IMR-90 (cell line): ENCODE measurements at regions not wholly inside any gene's neighbourhood (a gene's known extent, or its start where the extent isn't known, plus 50 kb on each side); places are given as distances from the start of the nearest gene placed in this dataset.

Source experiments
- ATAC-seq: fragments of 200-7000 bp; cut with Tn5 transposase; 2 replicates; pipeline ENCODE4 v1.9.1; 2020; ENCODE audit warnings: low read depth, mild to moderate bottlenecking, moderate library complexity
- BruUV-seq: library from RNA; stranded (reverse); fragments of 400-500 nt; replicated peaks from 2 replicates; lab custom pipeline; 2021; lab: Mats Ljungman, UMichigan
- CTCF ChIA-PET: fragments of 300-600 bp; formaldehyde crosslinking; extraction: SDS; loops from one replicate; lab custom pipeline; 2021; ENCODE audit warnings: antibody characterized with exemption; lab: Yijun Ruan, JAX
- POLR2A ChIA-PET: fragments of 300-600 bp; sonication (Branson Sonifier 250); formaldehyde crosslinking; loops from one replicate; lab custom pipeline; 2022; ENCODE audit warnings: antibody characterized with exemption; ENCODE audit not compliant: unreplicated experiment; lab: Charles Lee
- DNase-seq: peaks from one replicate; pipeline ENCODE4 v3.0.0; 2013
- H2AFZ ChIP-seq: replicated peaks from 2 replicates; pipeline ENCODE3; 2013; ENCODE audit warnings: low read length, mild to moderate bottlenecking; ENCODE audit not compliant: poor library complexity
- H2AK5ac ChIP-seq: 2 replicates; pipeline ENCODE4 v1.6.1; 2013; ENCODE audit warnings: low read depth, low read length, inconsistent platforms
- H2AK9ac ChIP-seq: replicated peaks from 2 replicates; pipeline ENCODE3; 2013; ENCODE audit warnings: mild to moderate bottlenecking, low read depth, low read length, moderate library complexity; ENCODE audit not compliant: poor library complexity
- H2BK120ac ChIP-seq: 2 replicates; pipeline ENCODE4 v1.6.1; 2013; ENCODE audit warnings: low read depth, low read length, inconsistent platforms
- H2BK15ac ChIP-seq: 3 replicates; pipeline ENCODE4 v1.6.1; 2013; ENCODE audit warnings: low read depth, low read length, inconsistent platforms
- H2BK20ac ChIP-seq: 2 replicates; pipeline ENCODE4 v1.6.1; 2013; ENCODE audit warnings: low read depth, mild to moderate bottlenecking, inconsistent platforms, low read length, moderate library complexity
- H2BK5ac ChIP-seq: 2 replicates; pipeline ENCODE4 v1.6.1; 2013; ENCODE audit warnings: mild to moderate bottlenecking, low read depth, low read length, inconsistent platforms; ENCODE audit not compliant: poor library complexity, severe bottlenecking
- H3K14ac ChIP-seq: replicated peaks from 2 replicates; pipeline ENCODE4 v1.6.1; 2013; ENCODE audit warnings: low read depth, low read length, inconsistent platforms
- H3K18ac ChIP-seq: 2 replicates; pipeline ENCODE4 v1.6.1; 2013; ENCODE audit warnings: low read depth, low read length, control low read depth
- H3K23ac ChIP-seq: 2 replicates; pipeline ENCODE4 v1.6.1; 2013; ENCODE audit warnings: low read depth, low read length, inconsistent platforms
- H3K27ac ChIP-seq: 2 replicates; pipeline ENCODE4 v1.5.1; 2013; ENCODE audit warnings: mild to moderate bottlenecking, control low read depth, low read length; ENCODE audit not compliant: insufficient read depth
- H3K27me3 ChIP-seq: 2 replicates; pipeline ENCODE4 v1.6.1; 2013; ENCODE audit warnings: low read length; ENCODE audit not compliant: control insufficient read depth, insufficient read depth
- H3K36me3 ChIP-seq: 2 replicates; pipeline ENCODE4 v1.6.1; 2013; ENCODE audit warnings: low read length, mixed read lengths; ENCODE audit not compliant: control insufficient read depth, insufficient read depth
- H3K4ac ChIP-seq: 2 replicates; pipeline ENCODE4 v1.6.1; 2013; ENCODE audit warnings: low read depth, low read length, inconsistent platforms
- H3K4me1 ChIP-seq: 2 replicates; pipeline ENCODE4 v1.6.1; 2013; ENCODE audit warnings: low read length, mixed read lengths; ENCODE audit not compliant: control insufficient read depth, insufficient read depth
- H3K4me2 ChIP-seq: 2 replicates; pipeline ENCODE4 v1.6.1; 2013; ENCODE audit warnings: low read depth, mild to moderate bottlenecking, control low read depth, low read length, moderate library complexity
- H3K4me3 ChIP-seq: 2 replicates; pipeline ENCODE4 v1.5.1; 2013; ENCODE audit warnings: low read depth, mild to moderate bottlenecking, control low read depth, low read length, moderate library complexity; ENCODE audit not compliant: insufficient read depth
- H3K56ac ChIP-seq: 2 replicates; pipeline ENCODE4 v1.6.1; 2013; ENCODE audit warnings: low read length, inconsistent platforms; ENCODE audit not compliant: insufficient read depth; ENCODE audit errors: extremely low read depth
- H3K79me1 ChIP-seq, 2 experiments: 2 replicates each; pipeline ENCODE4 v1.6.1; 2013; ENCODE audit warnings: low read length in 2 of 2, inconsistent platforms in 1 of 2, low read depth in 1 of 2
- H3K9ac ChIP-seq: 2 replicates; pipeline ENCODE4 v1.6.1; 2013; ENCODE audit warnings: low read depth, low read length, control low read depth
- H3K9me1 ChIP-seq: 2 replicates; pipeline ENCODE4 v1.6.1; 2013; ENCODE audit warnings: low read length, inconsistent platforms; ENCODE audit not compliant: insufficient read depth
- H3K9me3 ChIP-seq: 2 replicates; pipeline ENCODE4 v1.6.1; 2013; ENCODE audit warnings: low read length; ENCODE audit not compliant: control insufficient read depth, insufficient read depth
- H4K20me1 ChIP-seq: 2 replicates; pipeline ENCODE4 v1.6.1; 2013; ENCODE audit warnings: low read length, inconsistent platforms; ENCODE audit not compliant: insufficient read depth
- H4K5ac ChIP-seq: 2 replicates; pipeline ENCODE4 v1.6.1; 2013; ENCODE audit warnings: mild to moderate bottlenecking, low read depth, low read length, control low read depth
- H4K8ac ChIP-seq, 2 experiments: 2 replicates each; pipeline ENCODE4 v1.6.1; 2013; ENCODE audit warnings: low read depth in 2 of 2, low read length in 2 of 2, control low read depth in 1 of 2, inconsistent platforms in 1 of 2
- H4K91ac ChIP-seq: 2 replicates; pipeline ENCODE4 v1.6.1; 2013; ENCODE audit warnings: low read depth, low read length, inconsistent platforms; ENCODE audit not compliant: insufficient read depth
- FOS ChIP-seq: fragments of 150-350 bp; IDR thresholded peaks from 2 replicates; pipeline ENCODE4 v1.6.1; 2016; ENCODE audit warnings: low read depth, low read length
- MAFK ChIP-seq: IDR thresholded peaks from 2 replicates; pipeline ENCODE4 v1.6.1; 2012; ENCODE audit warnings: low read depth, low read length, improper control_type of control experiment
- MAZ ChIP-seq: IDR thresholded peaks from 2 replicates; pipeline ENCODE4 v1.6.1; 2012; ENCODE audit warnings: low read depth, mild to moderate bottlenecking, low read length, improper control_type of control experiment, moderate library complexity, borderline replicate concordance
- MXI1 ChIP-seq: IDR thresholded peaks from 2 replicates; pipeline ENCODE4 v1.6.1; 2012; ENCODE audit warnings: low read depth, mild to moderate bottlenecking, low read length, moderate library complexity, borderline replicate concordance
- NFE2L2 ChIP-seq: fragments of 150-350 bp; IDR thresholded peaks from 2 replicates; pipeline ENCODE4 v1.6.1; 2016; ENCODE audit warnings: low read depth, mild to moderate bottlenecking, low read length
- POLR2A ChIP-seq: IDR thresholded peaks from 2 replicates; pipeline ENCODE4 v1.6.1; 2012; ENCODE audit warnings: mild to moderate bottlenecking, low read depth, low read length
- RAD21 ChIP-seq: IDR thresholded peaks from 2 replicates; pipeline ENCODE4 v1.6.1; 2012; ENCODE audit warnings: low read length, improper control_type of control experiment
- RFX5 ChIP-seq: IDR thresholded peaks from 2 replicates; pipeline ENCODE4 v1.8.0; 2012; ENCODE audit warnings: low read depth, mild to moderate bottlenecking, low read length, moderate library complexity
- WGBS, 2 experiments: methylation state at CpG; one replicate each; pipeline versions ENCODE4 v1.1.5 to v1.1.7; 2013; ENCODE audit warnings: missing lambda C conversion rate in 2 of 2; ENCODE audit not compliant: insufficient read length in 1 of 2; ENCODE audit errors: extremely low coverage in 2 of 2; 5-methylcytosine and 5-hydroxymethylcytosine counted together
- dilution Hi-C: fragments of 300-500 bp; cut with HindIII; formaldehyde crosslinking; loops from one replicate; pipeline ENCODE4 v1.14.3; 2018; ENCODE audit warnings: low sequenced_read_pairs; ENCODE audit not compliant: unreplicated experiment
- in situ Hi-C: fragments of 300-500 bp; cut with MboI; formaldehyde crosslinking; loops from 3 replicates; pipeline ENCODE4 v1.14.3; 2019; ENCODE audit warnings: low sequenced_read_pairs, inconsistent platforms, mixed read lengths
- intact Hi-C: fragments of 100-400 bp; cut with micrococcal nuclease; formaldehyde crosslinking; loops from 2 replicates; pipeline ENCODE4 v1.10.0; 2022

GRCh38 chr6:108739496-108740330 is 108.5 kb upstream of the ARMC2 start:
- H4K91ac ChIP-seq: no peak overlapping the region; the same call in 1 of the 2 replicates

More at GRCh38 chr6:108739496-108740330, 108.5 kb upstream of the ARMC2 start:
- no peak overlapping the region for H3K27ac ChIP-seq
- no peaks in the 10 kb centered on the region for H3K36me3 ChIP-seq
- H3K9me3 ChIP-seq: no peaks in the 10 kb centered on the region
- no peak for TF ChIP-seq MXI1
- TF ChIP-seq MAZ: no peak
- TF ChIP-seq MAFK: no peak
- TF ChIP-seq RAD21: no peak
- TF ChIP-seq RFX5: no peak
- no peak for TF ChIP-seq NFE2L2
- TF ChIP-seq POLR2A: no peak
- no peak for TF ChIP-seq FOS
- dilution Hi-C loops: no loop called here
- H3K27me3 ChIP-seq: no peaks in the 10 kb centered on the region
- no peak overlapping the region for H3K4me3 ChIP-seq
- no peak overlapping the region for H3K14ac ChIP-seq
- H2AK5ac ChIP-seq: 0 out of 2 replicates have a peak overlapping the region, but pooled peaks have one; percentile 64
- no TSS peak for BruUV-seq
- H3K9me1 ChIP-seq: peaks cover 4% of the 10 kb centered on the region
- peaks cover 0 to 7% of the 10 kb centered on the region in 2 experiments; a peak in 1 of 4 replicates for H3K79me1 ChIP-seq
- H4K20me1 ChIP-seq: no peaks in the 10 kb centered on the region
- H3K4ac ChIP-seq: peak overlapping the region; percentile 6; the same call in 1 of the 2 replicates
- ATAC-seq (no peak), DNase-seq (no peak)
- H4K8ac ChIP-seq: no peak overlapping the region; a peak in 1 of 4 replicates
- peak overlapping the region; percentile 70; the same call in 1 of the 2 replicates for H2BK120ac ChIP-seq
- intact Hi-C loops: no loop called here
- no peak overlapping the region for H3K56ac ChIP-seq
- CTCF ChIA-PET: interaction anchor here (0.7 kb wide), 1 partner anchor 148 kb away, joined by 3 read pairs; no protein-coding TSS in a partner anchor
- no peak overlapping the region for H2BK20ac ChIP-seq
- no peak overlapping the region for H2BK5ac ChIP-seq
- no peak overlapping the region; the same call in 1 of the 2 replicates for H4K5ac ChIP-seq
- in situ Hi-C loops: no loop called here
- H2AK9ac ChIP-seq: peak overlapping the region; percentile 44
- no peak overlapping the region for H3K18ac ChIP-seq
- H2BK15ac ChIP-seq: no peak overlapping the region
- H3K23ac ChIP-seq: no peak overlapping the region
- H3K4me1 ChIP-seq: peaks cover 9% of the 10 kb centered on the region
- H2AFZ ChIP-seq: peak overlapping the region; percentile 1
- no peak overlapping the region for H3K9ac ChIP-seq
- POLR2A ChIA-PET: no interaction called here
- H3K4me2 ChIP-seq: no peak overlapping the region
- 100% methylated on average over 1 of the region's 10 CpGs; no CpG with 5 or more reads in 1 of the 2 experiments for WGBS, 2 experiments
